IMR-90 (cell line): ENCODE measurements at regions not wholly inside any gene's neighbourhood (a gene's known extent, or its start where the extent isn't known, plus 50 kb on each side); places are given as distances from the start of the nearest gene placed in this dataset.

Source experiments
- ATAC-seq: fragments of 200-7000 bp; cut with Tn5 transposase; 2 replicates; pipeline ENCODE4 v1.9.1; 2020; ENCODE audit warnings: low read depth, mild to moderate bottlenecking, moderate library complexity
- BruUV-seq: library from RNA; stranded (reverse); fragments of 400-500 nt; replicated peaks from 2 replicates; lab custom pipeline; 2021; lab: Mats Ljungman, UMichigan
- CTCF ChIA-PET: fragments of 300-600 bp; formaldehyde crosslinking; extraction: SDS; loops from one replicate; lab custom pipeline; 2021; ENCODE audit warnings: antibody characterized with exemption; lab: Yijun Ruan, JAX
- POLR2A ChIA-PET: fragments of 300-600 bp; sonication (Branson Sonifier 250); formaldehyde crosslinking; loops from one replicate; lab custom pipeline; 2022; ENCODE audit warnings: antibody characterized with exemption; ENCODE audit not compliant: unreplicated experiment; lab: Charles Lee
- DNase-seq: peaks from one replicate; pipeline ENCODE4 v3.0.0; 2013
- H2AFZ ChIP-seq: replicated peaks from 2 replicates; pipeline ENCODE3; 2013; ENCODE audit warnings: low read length, mild to moderate bottlenecking; ENCODE audit not compliant: poor library complexity
- H2AK5ac ChIP-seq: 2 replicates; pipeline ENCODE4 v1.6.1; 2013; ENCODE audit warnings: low read depth, low read length, inconsistent platforms
- H2AK9ac ChIP-seq: replicated peaks from 2 replicates; pipeline ENCODE3; 2013; ENCODE audit warnings: mild to moderate bottlenecking, low read depth, low read length, moderate library complexity; ENCODE audit not compliant: poor library complexity
- H2BK120ac ChIP-seq: 2 replicates; pipeline ENCODE4 v1.6.1; 2013; ENCODE audit warnings: low read depth, low read length, inconsistent platforms
- H2BK15ac ChIP-seq: 3 replicates; pipeline ENCODE4 v1.6.1; 2013; ENCODE audit warnings: low read depth, low read length, inconsistent platforms
- H2BK20ac ChIP-seq: 2 replicates; pipeline ENCODE4 v1.6.1; 2013; ENCODE audit warnings: low read depth, mild to moderate bottlenecking, inconsistent platforms, low read length, moderate library complexity
- H2BK5ac ChIP-seq: 2 replicates; pipeline ENCODE4 v1.6.1; 2013; ENCODE audit warnings: mild to moderate bottlenecking, low read depth, low read length, inconsistent platforms; ENCODE audit not compliant: poor library complexity, severe bottlenecking
- H3K14ac ChIP-seq: replicated peaks from 2 replicates; pipeline ENCODE4 v1.6.1; 2013; ENCODE audit warnings: low read depth, low read length, inconsistent platforms
- H3K18ac ChIP-seq: 2 replicates; pipeline ENCODE4 v1.6.1; 2013; ENCODE audit warnings: low read depth, low read length, control low read depth
- H3K23ac ChIP-seq: 2 replicates; pipeline ENCODE4 v1.6.1; 2013; ENCODE audit warnings: low read depth, low read length, inconsistent platforms
- H3K27ac ChIP-seq: 2 replicates; pipeline ENCODE4 v1.5.1; 2013; ENCODE audit warnings: mild to moderate bottlenecking, control low read depth, low read length; ENCODE audit not compliant: insufficient read depth
- H3K27me3 ChIP-seq: 2 replicates; pipeline ENCODE4 v1.6.1; 2013; ENCODE audit warnings: low read length; ENCODE audit not compliant: control insufficient read depth, insufficient read depth
- H3K36me3 ChIP-seq: 2 replicates; pipeline ENCODE4 v1.6.1; 2013; ENCODE audit warnings: low read length, mixed read lengths; ENCODE audit not compliant: control insufficient read depth, insufficient read depth
- H3K4ac ChIP-seq: 2 replicates; pipeline ENCODE4 v1.6.1; 2013; ENCODE audit warnings: low read depth, low read length, inconsistent platforms
- H3K4me1 ChIP-seq: 2 replicates; pipeline ENCODE4 v1.6.1; 2013; ENCODE audit warnings: low read length, mixed read lengths; ENCODE audit not compliant: control insufficient read depth, insufficient read depth
- H3K4me2 ChIP-seq: 2 replicates; pipeline ENCODE4 v1.6.1; 2013; ENCODE audit warnings: low read depth, mild to moderate bottlenecking, control low read depth, low read length, moderate library complexity
- H3K4me3 ChIP-seq: 2 replicates; pipeline ENCODE4 v1.5.1; 2013; ENCODE audit warnings: low read depth, mild to moderate bottlenecking, control low read depth, low read length, moderate library complexity; ENCODE audit not compliant: insufficient read depth
- H3K56ac ChIP-seq: 2 replicates; pipeline ENCODE4 v1.6.1; 2013; ENCODE audit warnings: low read length, inconsistent platforms; ENCODE audit not compliant: insufficient read depth; ENCODE audit errors: extremely low read depth
- H3K79me1 ChIP-seq, 2 experiments: 2 replicates each; pipeline ENCODE4 v1.6.1; 2013; ENCODE audit warnings: low read length in 2 of 2, inconsistent platforms in 1 of 2, low read depth in 1 of 2
- H3K9ac ChIP-seq: 2 replicates; pipeline ENCODE4 v1.6.1; 2013; ENCODE audit warnings: low read depth, low read length, control low read depth
- H3K9me1 ChIP-seq: 2 replicates; pipeline ENCODE4 v1.6.1; 2013; ENCODE audit warnings: low read length, inconsistent platforms; ENCODE audit not compliant: insufficient read depth
- H3K9me3 ChIP-seq: 2 replicates; pipeline ENCODE4 v1.6.1; 2013; ENCODE audit warnings: low read length; ENCODE audit not compliant: control insufficient read depth, insufficient read depth
- H4K20me1 ChIP-seq: 2 replicates; pipeline ENCODE4 v1.6.1; 2013; ENCODE audit warnings: low read length, inconsistent platforms; ENCODE audit not compliant: insufficient read depth
- H4K5ac ChIP-seq: 2 replicates; pipeline ENCODE4 v1.6.1; 2013; ENCODE audit warnings: mild to moderate bottlenecking, low read depth, low read length, control low read depth
- H4K8ac ChIP-seq, 2 experiments: 2 replicates each; pipeline ENCODE4 v1.6.1; 2013; ENCODE audit warnings: low read depth in 2 of 2, low read length in 2 of 2, control low read depth in 1 of 2, inconsistent platforms in 1 of 2
- H4K91ac ChIP-seq: 2 replicates; pipeline ENCODE4 v1.6.1; 2013; ENCODE audit warnings: low read depth, low read length, inconsistent platforms; ENCODE audit not compliant: insufficient read depth
- RFX5 ChIP-seq: IDR thresholded peaks from 2 replicates; pipeline ENCODE4 v1.8.0; 2012; ENCODE audit warnings: low read depth, mild to moderate bottlenecking, low read length, moderate library complexity
- WGBS, 2 experiments: methylation state at CpG; one replicate each; pipeline versions ENCODE4 v1.1.5 to v1.1.7; 2013; ENCODE audit warnings: missing lambda C conversion rate in 2 of 2; ENCODE audit not compliant: insufficient read length in 1 of 2; ENCODE audit errors: extremely low coverage in 2 of 2; 5-methylcytosine and 5-hydroxymethylcytosine counted together
- dilution Hi-C: fragments of 300-500 bp; cut with HindIII; formaldehyde crosslinking; loops from one replicate; pipeline ENCODE4 v1.14.3; 2018; ENCODE audit warnings: low sequenced_read_pairs; ENCODE audit not compliant: unreplicated experiment
- in situ Hi-C: fragments of 300-500 bp; cut with MboI; formaldehyde crosslinking; loops from 3 replicates; pipeline ENCODE4 v1.14.3; 2019; ENCODE audit warnings: low sequenced_read_pairs, inconsistent platforms, mixed read lengths
- intact Hi-C: fragments of 100-400 bp; cut with micrococcal nuclease; formaldehyde crosslinking; loops from 2 replicates; pipeline ENCODE4 v1.10.0; 2022

- Histone ChIP-seq H2AK9ac (no peak overlapping the region), H3K9me3 (no peaks in the 10 kb centered on the region), H3K27ac (no peak overlapping the region), H3K9me1 (no peaks in the 10 kb centered on the region; the same call in 1 of the 2 replicates), H3K36me3 (no peaks in the 10 kb centered on the region), H2AK5ac (no peak overlapping the region), H3K9ac (no peak overlapping the region), H2BK120ac (no peak overlapping the region), H3K4me3 (no peak overlapping the region), H3K56ac (no peak overlapping the region), H3K23ac (no peak overlapping the region), H3K4me2 (no peak overlapping the region), H3K14ac (no peak overlapping the region), H2AFZ (no peak overlapping the region), H3K4me1 (no peaks in the 10 kb centered on the region), H2BK15ac (no peak overlapping the region), H4K8ac (no peak overlapping the region), H4K91ac (no peak overlapping the region), H3K27me3 (no peaks in the 10 kb centered on the region; the same call in 1 of the 2 replicates), H4K5ac (no peak overlapping the region), H3K79me1 (no peaks in the 10 kb centered on the region), H2BK20ac (no peak overlapping the region), H3K18ac (no peak overlapping the region), H2BK5ac (no peak overlapping the region), H3K4ac (no peak overlapping the region), H4K20me1 (no peaks in the 10 kb centered on the region)
- in situ Hi-C loops (no loop called here), intact Hi-C loops (no loop called here), dilution Hi-C loops (no loop called here)
- ATAC-seq (no peak), DNase-seq (no peak)
- BruUV-seq, result no TSS peak
- ChIA-PET CTCF (no interaction called here), POLR2A (no interaction called here)
- no peak for TF ChIP-seq RFX5
- WGBS, 2 experiments, result no CpG with 5 or more reads among the region's 9 CpGs
Measured at GRCh38 chr12:111201036-111201435, 167.9 kb downstream of the PHETA1 start.
